Astrocyte (in vitro differentiated cells and primary cell): ENCODE measurements at regions not wholly inside any gene's neighbourhood (a gene's known extent, or its start where the extent isn't known, plus 50 kb on each side); places are given as distances from the start of the nearest gene placed in this dataset.
A peak's percentile ranks its signal among the peaks of the same experiment; 100 is the strongest.

ENCODE experiments used
- DNase-seq: peaks from one replicate; pipeline ENCODE4 v3.0.0-alpha.2; 2010; ENCODE audit warnings: low read depth
- FAIRE-seq: peaks from 2 replicates; lab custom pipeline; 2011; peaks lifted over from hg19 to GRCh38; lab: Jason Lieb, UNC
- H2AFZ ChIP-seq: 2 replicates; pipeline ENCODE4 v1.6.0; 2012; ENCODE audit warnings: low read depth, low read length, inconsistent platforms
- H3K27ac ChIP-seq: 2 replicates; pipeline ENCODE4 v1.5.1; 2011; ENCODE audit warnings: low read depth, low read length, inconsistent platforms
- H3K27me3 ChIP-seq: 2 replicates; pipeline ENCODE4 v1.6.0; 2011; ENCODE audit warnings: low read length, inconsistent platforms; ENCODE audit not compliant: insufficient read depth
- H3K36me3 ChIP-seq: 2 replicates; pipeline ENCODE4 v1.5.1; 2011; ENCODE audit warnings: low read length, inconsistent platforms; ENCODE audit not compliant: insufficient read depth
- H3K4me1 ChIP-seq: 2 replicates; pipeline ENCODE4 v1.5.1; 2011; ENCODE audit warnings: low read length, inconsistent platforms; ENCODE audit not compliant: insufficient read depth
- H3K4me2 ChIP-seq: 2 replicates; pipeline ENCODE4 v1.6.0; 2012; ENCODE audit warnings: low read length, inconsistent platforms
- H3K4me3 ChIP-seq: 2 replicates; pipeline ENCODE4 v1.5.1; 2011; ENCODE audit warnings: low read depth, mild to moderate bottlenecking, low read length, inconsistent platforms; ENCODE audit not compliant: insufficient read depth
- H3K79me2 ChIP-seq: 2 replicates; pipeline ENCODE4 v1.6.0; 2012; ENCODE audit warnings: mild to moderate bottlenecking, low read length, inconsistent platforms; ENCODE audit not compliant: insufficient read depth
- H3K9ac ChIP-seq: 2 replicates; pipeline ENCODE4 v1.6.0; 2012; ENCODE audit warnings: mild to moderate bottlenecking, low read length, inconsistent platforms
- H3K9me3 ChIP-seq: 2 replicates; pipeline ENCODE4 v1.5.1; 2012; ENCODE audit warnings: low read depth, mild to moderate bottlenecking, low read length, inconsistent platforms; ENCODE audit not compliant: insufficient read depth
- H4K20me1 ChIP-seq: 2 replicates; pipeline ENCODE4 v1.6.0; 2012; ENCODE audit warnings: low read length, inconsistent platforms; ENCODE audit not compliant: insufficient read depth
- H3K27ac Mint-ChIP-seq: one replicate; pipeline ENCODE4 v1.8.0; 2021; ENCODE audit warnings: mild to moderate bottlenecking, mixed read lengths; ENCODE audit not compliant: unreplicated experiment
- H3K27me3 Mint-ChIP-seq: one replicate; pipeline ENCODE4 v1.8.0; 2021; ENCODE audit warnings: low read depth, mixed read lengths; ENCODE audit not compliant: unreplicated experiment
- H3K36me3 Mint-ChIP-seq: one replicate; pipeline ENCODE4 v1.8.0; 2021; ENCODE audit warnings: low read depth, mixed read lengths; ENCODE audit not compliant: unreplicated experiment
- H3K4me1 Mint-ChIP-seq: one replicate; pipeline ENCODE4 v1.8.0; 2021; ENCODE audit warnings: low read depth, mixed read lengths; ENCODE audit not compliant: unreplicated experiment
- H3K4me3 Mint-ChIP-seq: one replicate; pipeline ENCODE4 v1.8.0; 2021; ENCODE audit warnings: mild to moderate bottlenecking, moderate library complexity, mixed read lengths; ENCODE audit not compliant: unreplicated experiment
- H3K9me3 Mint-ChIP-seq: one replicate; pipeline ENCODE4 v1.8.0; 2021; ENCODE audit warnings: mild to moderate bottlenecking, mixed read lengths; ENCODE audit not compliant: unreplicated experiment
- CTCF ChIP-seq: IDR thresholded peaks from 2 replicates; pipeline ENCODE4 v1.5.1; 2011; ENCODE audit warnings: low read depth, mild to moderate bottlenecking, inconsistent platforms, low read length, moderate library complexity; ENCODE audit not compliant: insufficient read depth
- EZH2 ChIP-seq: IDR thresholded peaks from 2 replicates; pipeline ENCODE4 v1.6.1; 2012; ENCODE audit warnings: mild to moderate bottlenecking, low read length, inconsistent platforms; ENCODE audit not compliant: insufficient read depth

- no peak overlapping the region for H3K4me2 ChIP-seq
- no peaks in the 10 kb centered on the region for H3K36me3 ChIP-seq
- TF ChIP-seq EZH2: no peak
- no peak for DNase-seq
- no peak overlapping the region for H3K4me3 Mint-ChIP-seq
- no peak overlapping the region for H3K27ac ChIP-seq
- H3K27me3 ChIP-seq: no peaks in the 10 kb centered on the region
- no peaks in the 10 kb centered on the region for H3K9me3 ChIP-seq
- no peaks in the 10 kb centered on the region for H3K9me3 Mint-ChIP-seq
- FAIRE-seq: peak; percentile 39
- H4K20me1 ChIP-seq: no peaks in the 10 kb centered on the region
- no peak overlapping the region for H3K4me3 ChIP-seq
- no peak overlapping the region for H2AFZ ChIP-seq
- no peaks in the 10 kb centered on the region for H3K27me3 Mint-ChIP-seq
- no peak overlapping the region for H3K9ac ChIP-seq
- no peaks in the 10 kb centered on the region for H3K36me3 Mint-ChIP-seq
- peaks cover 4% of the 10 kb centered on the region for H3K4me1 Mint-ChIP-seq
- no peaks in the 10 kb centered on the region for H3K4me1 ChIP-seq
- H3K79me2 ChIP-seq: no peaks in the 10 kb centered on the region
- H3K27ac Mint-ChIP-seq: no peak overlapping the region
These were observed 447.1 kb upstream of the AMOT start for GRCh38 chrX:113287761-113288160.

DNA sequence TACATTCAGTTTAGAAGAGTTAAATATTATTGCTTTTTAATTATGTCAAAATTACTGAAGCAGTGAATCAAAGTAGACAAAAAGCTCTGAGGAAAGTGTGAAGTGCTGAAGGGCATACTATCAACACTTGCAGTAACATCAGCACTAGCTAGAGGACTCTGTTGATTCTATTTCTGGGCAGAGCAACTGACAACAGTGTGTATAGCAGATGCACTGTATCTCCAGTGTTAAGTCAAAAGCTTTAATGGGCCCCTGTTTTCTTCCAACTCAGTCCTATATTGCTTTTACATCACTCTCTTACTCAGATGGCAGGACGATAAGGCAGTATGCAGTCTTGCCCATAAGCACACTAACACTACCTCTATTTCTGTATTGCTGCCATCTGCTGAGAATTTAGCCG, 435.2 kb upstream of the AMOT start:
- FAIRE-seq (no peak), DNase-seq (no peak)
- Mint-ChIP-seq H3K4me3 (no peak overlapping the region), H3K4me1 (peaks cover 9% of the 10 kb centered on the region), H3K27ac (no peak overlapping the region), H3K36me3 (no peaks in the 10 kb centered on the region), H3K27me3 (no peaks in the 10 kb centered on the region), H3K9me3 (no peaks in the 10 kb centered on the region)
- Histone ChIP-seq H3K9ac (no peak overlapping the region), H3K27ac (no peak overlapping the region), H3K4me2 (no peak overlapping the region), H4K20me1 (no peaks in the 10 kb centered on the region), H3K27me3 (no peaks in the 10 kb centered on the region), H3K79me2 (no peaks in the 10 kb centered on the region), H3K4me1 (no peaks in the 10 kb centered on the region), H3K4me3 (no peak overlapping the region), H3K9me3 (no peaks in the 10 kb centered on the region), H2AFZ (no peak overlapping the region), H3K36me3 (no peaks in the 10 kb centered on the region)
- no peak for TF ChIP-seq CTCF

- TF ChIP-seq EZH2: no peak
- TF ChIP-seq CTCF: no peak
These were observed 434.2 kb upstream of the AMOT start for GRCh38 chrX:113274791-113275190.

More at GRCh38 chrX:113274791-113275190, 434.2 kb upstream of the AMOT start:
- Mint-ChIP-seq H3K27ac (peak overlapping the region; percentile 3), H3K9me3 (no peaks in the 10 kb centered on the region), H3K36me3 (no peaks in the 10 kb centered on the region), H3K4me1 (peaks cover 9% of the 10 kb centered on the region), H3K27me3 (no peaks in the 10 kb centered on the region), H3K4me3 (no peak overlapping the region)
- Histone ChIP-seq H3K4me1 (no peaks in the 10 kb centered on the region), H3K9me3 (no peaks in the 10 kb centered on the region), H3K27me3 (no peaks in the 10 kb centered on the region), H4K20me1 (no peaks in the 10 kb centered on the region), H3K79me2 (no peaks in the 10 kb centered on the region), H2AFZ (no peak overlapping the region), H3K27ac (no peak overlapping the region), H3K4me2 (no peak overlapping the region), H3K4me3 (no peak overlapping the region), H3K36me3 (no peaks in the 10 kb centered on the region), H3K9ac (no peak overlapping the region)
- DNase-seq (no peak), FAIRE-seq (peak; percentile 87)
